ENCODE measurements at regions not wholly inside any gene's neighbourhood (a gene's known extent, or its start where the extent isn't known, plus 50 kb on each side); places are given as distances from the start of the nearest gene placed in this dataset.

GRCh38 chr4:127055357-127055756 is 577.4 kb upstream of the INTU start:
- no peak for DNase-seq (ENCODE audit: low spot score)

GRCh38 chr4:127069675-127070074 is 563.1 kb upstream of the INTU start:
- no peak for DNase-seq (ENCODE audit: low spot score)

- DNase-seq (ENCODE audit: low spot score), result no peak
Measured at GRCh38 chr4:127071443-127071842, 561.3 kb upstream of the INTU start.

- DNase-seq (ENCODE audit: low spot score), result no peak
Measured at GRCh38 chr4:127080141-127080540, 552.6 kb upstream of the INTU start.

GRCh38 chr4:127081041-127081440 is 551.7 kb upstream of the INTU start:
- no peak for DNase-seq (ENCODE audit: low spot score)

GRCh38 chr4:127082986-127083385 is 549.8 kb upstream of the INTU start:
- DNase-seq (ENCODE audit: low spot score), result no peak

- DNase-seq (ENCODE audit: low spot score), result no peak
Measured at GRCh38 chr4:127084666-127085065, 548.1 kb upstream of the INTU start.

- no peak for DNase-seq (ENCODE audit: low spot score)
Measured at GRCh38 chr4:127097061-127097460, 535.7 kb upstream of the INTU start.

- DNase-seq (ENCODE audit: low spot score), result no peak
Measured at GRCh38 chr4:127102361-127102760, 530.4 kb upstream of the INTU start.

- no peak for DNase-seq (ENCODE audit: low spot score)
Measured at GRCh38 chr4:127103681-127104115, 529.1 kb upstream of the INTU start.

GRCh38 chr4:127113844-127114362 is 518.9 kb upstream of the INTU start:
- DNase-seq (ENCODE audit: low spot score), result no peak

- DNase-seq (ENCODE audit: low spot score), result no peak
Measured at GRCh38 chr4:127118681-127119080, 514.1 kb upstream of the INTU start.

- DNase-seq (ENCODE audit: low spot score), result no peak
Measured at GRCh38 chr4:127120441-127121090, 512.2 kb upstream of the INTU start.

- no peak for DNase-seq (ENCODE audit: low spot score)
Measured at GRCh38 chr4:127124919-127125318, 507.8 kb upstream of the INTU start.

GRCh38 chr4:127126718-127127117 is 506.0 kb upstream of the INTU start:
- no peak for DNase-seq (ENCODE audit: low spot score)

GRCh38 chr4:127131527-127131926 is 501.2 kb upstream of the INTU start:
- DNase-seq (ENCODE audit: low spot score), result no peak

GRCh38 chr4:127134490-127134889 is 498.3 kb upstream of the INTU start:
- DNase-seq (ENCODE audit: low spot score), result no peak

- no peak for DNase-seq (ENCODE audit: low spot score)
Measured at GRCh38 chr4:127138586-127138985, 494.2 kb upstream of the INTU start.

GRCh38 chr4:127139788-127140286 is 492.9 kb upstream of the INTU start:
- DNase-seq (ENCODE audit: low spot score), result no peak

- no peak for DNase-seq (ENCODE audit: low spot score)
Measured at GRCh38 chr4:127140306-127140705, 492.5 kb upstream of the INTU start.

- no peak for DNase-seq (ENCODE audit: low spot score)
Measured at GRCh38 chr4:127141856-127142255, 490.9 kb upstream of the INTU start.

- DNase-seq (ENCODE audit: low spot score), result no peak
Measured at GRCh38 chr4:127143460-127144195, 489.1 kb upstream of the INTU start.

GRCh38 chr4:127145006-127145540 is 487.7 kb upstream of the INTU start:
- DNase-seq (ENCODE audit: low spot score), result no peak

Measured in mucosa of gallbladder (tissue), 1 donor.